ENCODE measurements at regions not wholly inside any gene's neighbourhood (a gene's known extent, or its start where the extent isn't known, plus 50 kb on each side); places are given as distances from the start of the nearest gene placed in this dataset.

DNA sequence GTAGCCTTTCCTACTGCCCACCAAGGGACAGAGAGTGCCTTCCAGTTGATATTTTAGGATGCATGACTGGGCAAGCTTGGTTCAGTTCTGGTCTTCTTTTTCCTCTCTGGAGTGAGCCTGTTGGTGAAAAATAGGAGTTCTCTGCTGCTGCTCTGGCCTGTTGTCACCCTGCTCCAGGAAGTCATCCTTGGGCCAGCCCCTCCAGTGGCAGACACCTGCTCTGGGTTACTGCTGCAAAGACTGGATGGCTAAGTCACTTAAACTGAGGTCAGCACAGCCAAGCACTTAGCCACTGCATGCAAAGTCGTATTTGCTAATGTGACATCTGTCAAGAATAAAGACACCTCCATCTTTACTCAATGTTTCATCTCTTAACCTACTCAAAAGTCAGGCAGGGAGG is 219.6 kb upstream of the ID2 start:
- no peak overlapping the region for H3K9ac ChIP-seq (ENCODE audit: low read length)
- no peak overlapping the region for H3K4me2 ChIP-seq (ENCODE audit: low read depth, low read length)
- no peaks in the 10 kb centered on the region for H4K20me1 ChIP-seq (ENCODE audit: insufficient read depth, low read length)
- TF ChIP-seq, protein P1, sequence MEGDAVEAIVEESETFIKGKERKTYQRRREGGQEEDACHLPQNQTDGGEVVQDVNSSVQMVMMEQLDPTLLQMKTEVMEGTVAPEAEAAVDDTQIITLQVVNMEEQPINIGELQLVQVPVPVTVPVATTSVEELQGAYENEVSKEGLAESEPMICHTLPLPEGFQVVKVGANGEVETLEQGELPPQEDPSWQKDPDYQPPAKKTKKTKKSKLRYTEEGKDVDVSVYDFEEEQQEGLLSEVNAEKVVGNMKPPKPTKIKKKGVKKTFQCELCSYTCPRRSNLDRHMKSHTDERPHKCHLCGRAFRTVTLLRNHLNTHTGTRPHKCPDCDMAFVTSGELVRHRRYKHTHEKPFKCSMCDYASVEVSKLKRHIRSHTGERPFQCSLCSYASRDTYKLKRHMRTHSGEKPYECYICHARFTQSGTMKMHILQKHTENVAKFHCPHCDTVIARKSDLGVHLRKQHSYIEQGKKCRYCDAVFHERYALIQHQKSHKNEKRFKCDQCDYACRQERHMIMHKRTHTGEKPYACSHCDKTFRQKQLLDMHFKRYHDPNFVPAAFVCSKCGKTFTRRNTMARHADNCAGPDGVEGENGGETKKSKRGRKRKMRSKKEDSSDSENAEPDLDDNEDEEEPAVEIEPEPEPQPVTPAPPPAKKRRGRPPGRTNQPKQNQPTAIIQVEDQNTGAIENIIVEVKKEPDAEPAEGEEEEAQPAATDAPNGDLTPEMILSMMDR (IDR thresholded peaks at IDR 0.05; ENCODE audit: low read length): no peak
- TF ChIP-seq EZH2 (optimal IDR thresholded peaks at IDR 0.05; ENCODE audit: low read depth, low read length) (no peak), EZH2phosphoT487 (IDR thresholded peaks at IDR 0.05; ENCODE audit: low read length) (no peak)
- no peak for DNase-seq
- peaks cover 15% of the 10 kb centered on the region for H3K27me3 ChIP-seq (replicated peaks; ENCODE audit: insufficient read depth, low read length)
- no peaks in the 10 kb centered on the region for H3K9me2 ChIP-seq (replicated peaks; ENCODE audit: insufficient read depth, low read length)
- H3K27ac ChIP-seq (ENCODE audit: low read length): no peak overlapping the region
- H3K4me1 ChIP-seq (ENCODE audit: low read length): no peaks in the 10 kb centered on the region
- H2AFZ ChIP-seq (ENCODE audit: low read length): no peak overlapping the region
- H3F3A ChIP-seq (ENCODE audit: insufficient read depth, low read length): no peaks in the 10 kb centered on the region
- H3K36me3 ChIP-seq (replicated peaks; ENCODE audit: insufficient read depth, low read length): no peaks in the 10 kb centered on the region
- H3K9me3 ChIP-seq (replicated peaks; ENCODE audit: insufficient read depth, low read length): no peaks in the 10 kb centered on the region
- no peak overlapping the region for H3K4me3 ChIP-seq (ENCODE audit: low read length)
- H3K79me2 ChIP-seq (ENCODE audit: low read length): no peaks in the 10 kb centered on the region

DNA sequence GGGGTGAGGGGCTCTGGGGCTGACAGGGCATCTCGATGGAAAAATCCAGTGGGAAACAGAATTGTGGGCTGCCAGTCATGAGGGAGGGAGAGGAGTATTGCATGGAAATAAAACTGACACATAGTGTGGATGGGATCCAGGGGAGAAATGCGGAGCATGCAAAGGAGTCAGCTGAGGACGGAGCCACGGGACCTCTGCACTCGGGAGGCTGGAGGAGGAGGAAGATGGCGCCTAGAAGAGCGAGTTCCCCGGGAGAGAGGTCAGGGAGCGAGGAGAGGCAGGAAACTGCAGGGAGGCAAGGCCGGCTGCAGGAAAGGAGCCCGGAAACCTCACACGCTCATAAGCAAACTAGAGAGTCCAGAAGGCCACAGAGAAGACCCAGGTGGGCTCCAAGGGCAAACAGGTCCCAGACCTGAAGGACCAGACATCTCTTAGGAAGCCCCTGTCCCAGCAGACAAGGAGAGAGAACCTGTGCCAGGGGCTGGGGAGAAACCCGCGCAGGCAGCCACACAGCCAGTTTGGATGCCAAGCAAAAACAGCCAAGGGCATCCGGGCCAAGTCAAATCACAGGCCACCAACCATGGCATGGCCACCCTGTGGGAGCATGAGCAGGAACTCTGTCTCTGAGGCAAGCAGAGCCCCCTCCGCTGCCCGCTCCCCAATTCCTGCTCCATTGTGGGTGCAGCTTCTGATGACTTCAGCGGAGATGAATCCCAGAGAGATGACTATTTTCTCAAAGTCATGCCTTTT is 218.8 kb upstream of the ID2 start:
- Histone ChIP-seq H3K9me2 (replicated peaks; ENCODE audit: insufficient read depth, low read length) (no peaks in the 10 kb centered on the region), H2AFZ (ENCODE audit: low read length) (no peak overlapping the region), H3K4me2 (ENCODE audit: low read depth, low read length) (no peak overlapping the region), H3K4me1 (ENCODE audit: low read length) (no peaks in the 10 kb centered on the region), H3K27ac (ENCODE audit: low read length) (no peak overlapping the region), H3K27me3 (replicated peaks; ENCODE audit: insufficient read depth, low read length) (peaks cover 11% of the 10 kb centered on the region), H3K36me3 (replicated peaks; ENCODE audit: insufficient read depth, low read length) (no peaks in the 10 kb centered on the region), H3K79me2 (ENCODE audit: low read length) (no peaks in the 10 kb centered on the region), H3F3A (ENCODE audit: insufficient read depth, low read length) (no peaks in the 10 kb centered on the region), H4K20me1 (ENCODE audit: insufficient read depth, low read length) (no peaks in the 10 kb centered on the region), H3K9ac (ENCODE audit: low read length) (no peak overlapping the region), H3K4me3 (ENCODE audit: low read length) (no peak overlapping the region), H3K9me3 (replicated peaks; ENCODE audit: insufficient read depth, low read length) (no peaks in the 10 kb centered on the region)
- no peak for DNase-seq
- TF ChIP-seq EZH2phosphoT487 (IDR thresholded peaks at IDR 0.05; ENCODE audit: low read length) (no peak), EZH2 (optimal IDR thresholded peaks at IDR 0.05; ENCODE audit: low read depth, low read length) (no peak)
- TF ChIP-seq, protein P1 (IDR thresholded peaks at IDR 0.05; ENCODE audit: low read length): no peak

DNA sequence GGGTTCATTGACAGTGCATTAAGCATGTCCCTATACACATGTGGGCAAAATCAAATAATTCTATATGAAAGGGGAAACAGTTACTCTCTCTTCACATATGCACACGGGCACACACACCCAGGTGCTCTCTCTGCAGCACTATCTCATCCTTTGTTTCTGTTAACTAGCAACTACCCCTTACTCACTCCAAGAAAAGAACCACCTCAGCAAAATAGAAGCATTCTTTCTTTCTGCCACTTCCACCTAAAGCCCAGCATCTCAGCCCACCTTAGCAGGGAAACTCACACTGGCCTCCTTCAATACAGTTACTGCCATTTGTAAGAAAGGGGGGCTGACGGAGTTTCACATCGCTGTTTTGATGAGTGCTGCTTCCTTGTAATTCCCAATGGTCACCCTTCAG is 216.3 kb upstream of the ID2 start:
- Histone ChIP-seq H3K9ac (ENCODE audit: low read length) (no peak overlapping the region), H3K4me3 (ENCODE audit: low read length) (no peak overlapping the region), H3K79me2 (ENCODE audit: low read length) (no peaks in the 10 kb centered on the region), H2AFZ (ENCODE audit: low read length) (no peak overlapping the region), H3K27me3 (replicated peaks; ENCODE audit: insufficient read depth, low read length) (no peaks in the 10 kb centered on the region), H3K36me3 (replicated peaks; ENCODE audit: insufficient read depth, low read length) (no peaks in the 10 kb centered on the region), H3K4me1 (ENCODE audit: low read length) (no peaks in the 10 kb centered on the region), H3K4me2 (ENCODE audit: low read depth, low read length) (no peak overlapping the region), H3K9me2 (replicated peaks; ENCODE audit: insufficient read depth, low read length) (no peaks in the 10 kb centered on the region), H3F3A (ENCODE audit: insufficient read depth, low read length) (no peaks in the 10 kb centered on the region), H3K27ac (ENCODE audit: low read length) (no peak overlapping the region), H4K20me1 (ENCODE audit: insufficient read depth, low read length) (no peaks in the 10 kb centered on the region), H3K9me3 (replicated peaks; ENCODE audit: insufficient read depth, low read length) (no peaks in the 10 kb centered on the region)
- no peak for DNase-seq
- no peak for TF ChIP-seq EZH2phosphoT487 (IDR thresholded peaks at IDR 0.05; ENCODE audit: low read length)
- TF ChIP-seq, protein P1 (IDR thresholded peaks at IDR 0.05; ENCODE audit: low read length): no peak
- no peak for TF ChIP-seq EZH2 (optimal IDR thresholded peaks at IDR 0.05; ENCODE audit: low read depth, low read length)
